ENCODE measurements at regions not wholly inside any gene's neighbourhood (a gene's known extent, or its start where the extent isn't known, plus 50 kb on each side); places are given as distances from the start of the nearest gene placed in this dataset.

DNA sequence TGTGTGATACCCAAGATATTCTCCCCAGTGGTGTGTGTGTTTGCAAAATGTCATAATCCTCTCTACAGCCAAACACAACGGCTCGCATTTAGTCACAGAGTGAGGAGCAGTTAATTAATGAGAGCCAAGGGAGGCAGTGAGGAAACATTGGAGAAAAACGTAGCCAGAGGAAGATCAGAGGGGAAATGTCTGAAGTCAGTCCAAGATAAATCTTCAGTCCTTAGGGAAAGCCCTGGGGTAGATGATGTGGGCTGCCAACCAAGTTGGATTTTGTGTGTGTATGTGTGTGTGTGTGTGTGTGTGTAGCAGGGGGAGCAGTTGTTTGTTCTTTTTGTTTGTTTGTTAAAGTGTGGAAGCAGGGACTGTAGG, 201.0 kb upstream of the PTBP2 start:
- Histone ChIP-seq H3K36me3 (ENCODE audit: low read depth, low read length) (no peaks in the 10 kb centered on the region), H3K9me2 (replicated peaks; ENCODE audit: low read length) (no peaks in the 10 kb centered on the region), H3K4me2 (ENCODE audit: low read length) (no peak overlapping the region), H3K4me3 (ENCODE audit: low read length) (no peak overlapping the region), H3K9ac (ENCODE audit: low read length) (no peak overlapping the region), H3K27ac (ENCODE audit: low read length) (no peak overlapping the region), H3K27me3 (ENCODE audit: low read length) (no peaks in the 10 kb centered on the region), H3K9me3 (ENCODE audit: low read length) (no peaks in the 10 kb centered on the region), H2AFZ (ENCODE audit: low read length) (no peak overlapping the region), H3K4me1 (ENCODE audit: insufficient read depth, low read length) (peaks cover 11% of the 10 kb centered on the region), H3K79me2 (ENCODE audit: low read length) (no peaks in the 10 kb centered on the region), H4K20me1 (ENCODE audit: low read length) (no peaks in the 10 kb centered on the region), H3F3A (ENCODE audit: low read length, unreplicated experiment) (no peaks in the 10 kb centered on the region)
- intact Hi-C loops (cut with micrococcal nuclease), result no loop called here
- BruUV-seq (replicated peaks), result no TSS peak
- no peak for TF ChIP-seq EZH2 (IDR thresholded peaks at IDR 0.05; ENCODE audit: low read length, unreplicated experiment)
- TF ChIP-seq, protein P1, sequence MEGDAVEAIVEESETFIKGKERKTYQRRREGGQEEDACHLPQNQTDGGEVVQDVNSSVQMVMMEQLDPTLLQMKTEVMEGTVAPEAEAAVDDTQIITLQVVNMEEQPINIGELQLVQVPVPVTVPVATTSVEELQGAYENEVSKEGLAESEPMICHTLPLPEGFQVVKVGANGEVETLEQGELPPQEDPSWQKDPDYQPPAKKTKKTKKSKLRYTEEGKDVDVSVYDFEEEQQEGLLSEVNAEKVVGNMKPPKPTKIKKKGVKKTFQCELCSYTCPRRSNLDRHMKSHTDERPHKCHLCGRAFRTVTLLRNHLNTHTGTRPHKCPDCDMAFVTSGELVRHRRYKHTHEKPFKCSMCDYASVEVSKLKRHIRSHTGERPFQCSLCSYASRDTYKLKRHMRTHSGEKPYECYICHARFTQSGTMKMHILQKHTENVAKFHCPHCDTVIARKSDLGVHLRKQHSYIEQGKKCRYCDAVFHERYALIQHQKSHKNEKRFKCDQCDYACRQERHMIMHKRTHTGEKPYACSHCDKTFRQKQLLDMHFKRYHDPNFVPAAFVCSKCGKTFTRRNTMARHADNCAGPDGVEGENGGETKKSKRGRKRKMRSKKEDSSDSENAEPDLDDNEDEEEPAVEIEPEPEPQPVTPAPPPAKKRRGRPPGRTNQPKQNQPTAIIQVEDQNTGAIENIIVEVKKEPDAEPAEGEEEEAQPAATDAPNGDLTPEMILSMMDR (conservative IDR thresholded peaks at IDR 0.05; ENCODE audit: low read depth, low read length), result no peak
- ChIA-PET POLR2A (ENCODE audit: unreplicated experiment) (no interaction called here), CTCF (no interaction called here)
- no peak for DNase-seq
- ATAC-seq, result no peak

DNA sequence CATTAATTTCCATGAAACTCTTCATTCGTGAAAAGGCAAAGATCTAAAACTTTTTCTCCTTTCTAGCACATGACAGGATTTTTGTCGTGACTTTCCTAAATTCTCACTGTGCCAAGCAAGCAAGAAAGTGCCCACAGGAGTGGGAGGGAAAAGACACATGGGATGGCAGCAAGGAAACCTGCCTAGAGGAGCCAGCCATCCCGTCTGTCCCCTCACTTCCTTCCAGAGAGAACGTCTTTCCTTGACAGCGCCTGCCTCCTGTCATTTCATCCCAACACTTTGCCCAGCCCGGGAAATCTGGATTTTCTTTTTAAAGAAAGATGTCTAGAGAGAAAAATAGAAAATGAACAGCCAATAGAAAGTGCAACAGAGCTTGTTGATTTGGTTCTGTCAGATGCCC, 200.6 kb upstream of the PTBP2 start:
- Histone ChIP-seq H3F3A (ENCODE audit: low read length, unreplicated experiment) (no peaks in the 10 kb centered on the region), H3K27me3 (ENCODE audit: low read length) (no peaks in the 10 kb centered on the region), H3K79me2 (ENCODE audit: low read length) (no peaks in the 10 kb centered on the region), H3K27ac (ENCODE audit: low read length) (no peak overlapping the region), H3K9ac (ENCODE audit: low read length) (no peak overlapping the region), H2AFZ (ENCODE audit: low read length) (no peak overlapping the region), H3K9me2 (replicated peaks; ENCODE audit: low read length) (no peaks in the 10 kb centered on the region), H3K4me1 (ENCODE audit: insufficient read depth, low read length) (peaks cover 11% of the 10 kb centered on the region), H3K36me3 (ENCODE audit: low read depth, low read length) (no peaks in the 10 kb centered on the region), H3K9me3 (ENCODE audit: low read length) (no peaks in the 10 kb centered on the region), H3K4me3 (ENCODE audit: low read length) (no peak overlapping the region), H3K4me2 (ENCODE audit: low read length) (no peak overlapping the region), H4K20me1 (ENCODE audit: low read length) (no peaks in the 10 kb centered on the region)
- BruUV-seq (replicated peaks), result no TSS peak
- ChIA-PET CTCF (no interaction called here), POLR2A (ENCODE audit: unreplicated experiment) (no interaction called here)
- no peak for ATAC-seq
- no peak for DNase-seq
- intact Hi-C loops (cut with micrococcal nuclease), result no loop called here
- no peak for TF ChIP-seq EZH2phosphoT487 (IDR thresholded peaks at IDR 0.05; ENCODE audit: borderline replicate concordance, low read length)
- TF ChIP-seq, protein P1 (conservative IDR thresholded peaks at IDR 0.05; ENCODE audit: low read depth, low read length), result no peak

DNA sequence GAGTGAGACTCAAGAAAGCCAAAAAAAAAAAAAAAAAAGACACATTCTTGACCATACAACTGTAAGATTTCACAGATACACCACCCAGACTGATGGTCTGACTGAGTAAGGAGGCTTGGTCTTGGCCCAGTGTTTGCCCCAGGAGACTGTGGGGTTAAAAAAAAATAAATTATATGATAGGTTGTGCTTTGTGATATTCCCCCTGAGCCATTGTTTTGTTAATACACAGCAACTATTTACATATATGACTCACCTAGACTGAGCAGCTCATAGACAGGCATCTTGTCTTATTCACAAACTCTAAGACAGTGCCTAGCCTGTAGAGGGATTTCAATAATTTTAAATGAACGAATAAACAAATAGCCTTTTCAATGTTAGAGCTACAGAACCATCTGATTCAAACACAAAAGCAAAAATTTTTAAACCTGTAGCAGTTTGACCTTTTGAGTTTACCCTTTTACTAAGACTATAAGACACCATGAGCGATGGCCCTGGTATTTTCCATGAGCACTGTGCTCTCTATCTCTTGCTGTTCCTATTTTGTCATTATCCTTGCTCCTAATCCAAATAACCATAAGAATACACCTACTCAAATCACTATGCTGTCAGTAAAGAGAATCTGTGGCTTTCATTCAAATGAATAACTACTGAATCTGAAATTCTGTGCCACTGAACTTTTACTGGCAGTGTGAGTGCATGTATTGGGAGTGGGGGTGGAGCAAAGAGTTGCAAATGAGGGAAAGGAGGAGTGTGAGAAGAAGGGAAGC, 199.4 kb upstream of the PTBP2 start:
- ChIA-PET CTCF (no interaction called here), POLR2A (ENCODE audit: unreplicated experiment) (no interaction called here)
- Histone ChIP-seq H3K9ac (ENCODE audit: low read length) (no peak overlapping the region), H3K27me3 (ENCODE audit: low read length) (no peaks in the 10 kb centered on the region), H3K4me3 (ENCODE audit: low read length) (no peak overlapping the region), H4K20me1 (ENCODE audit: low read length) (no peaks in the 10 kb centered on the region), H3K4me2 (ENCODE audit: low read length) (peak overlapping the region; percentile 7; the same call in 1 of the 2 replicates), H3K9me3 (ENCODE audit: low read length) (no peaks in the 10 kb centered on the region), H3K36me3 (ENCODE audit: low read depth, low read length) (no peaks in the 10 kb centered on the region), H3F3A (ENCODE audit: low read length, unreplicated experiment) (no peaks in the 10 kb centered on the region), H3K9me2 (replicated peaks; ENCODE audit: low read length) (no peaks in the 10 kb centered on the region), H3K79me2 (ENCODE audit: low read length) (no peaks in the 10 kb centered on the region), H3K27ac (ENCODE audit: low read length) (no peak overlapping the region), H2AFZ (ENCODE audit: low read length) (no peak overlapping the region), H3K4me1 (ENCODE audit: insufficient read depth, low read length) (peaks cover 11% of the 10 kb centered on the region)
- TF ChIP-seq EZH2 (IDR thresholded peaks at IDR 0.05; ENCODE audit: low read length, unreplicated experiment) (no peak), EZH2phosphoT487 (IDR thresholded peaks at IDR 0.05; ENCODE audit: borderline replicate concordance, low read length) (no peak)
- TF ChIP-seq, protein P1 (conservative IDR thresholded peaks at IDR 0.05; ENCODE audit: low read depth, low read length), result no peak
- DNase-seq (peak; percentile 59), ATAC-seq (peak; percentile 100)
- intact Hi-C loops (cut with micrococcal nuclease), result no loop called here
- no TSS peak for BruUV-seq (replicated peaks)
